Kidney glomerular epithelial cell (primary cell): ENCODE measurements at regions not wholly inside any gene's neighbourhood (a gene's known extent, or its start where the extent isn't known, plus 50 kb on each side); places are given as distances from the start of the nearest gene placed in this dataset.
"Not testable (repeated sequence)": the region's sequence is repeated elsewhere in the genome, so short reads cannot be mapped to it uniquely, and the experiment has no call there.

Source experiments
- DNase-seq: peaks from one replicate; lab custom pipeline; 2025; lab: John Stamatoyannopoulos, UW

DNA sequence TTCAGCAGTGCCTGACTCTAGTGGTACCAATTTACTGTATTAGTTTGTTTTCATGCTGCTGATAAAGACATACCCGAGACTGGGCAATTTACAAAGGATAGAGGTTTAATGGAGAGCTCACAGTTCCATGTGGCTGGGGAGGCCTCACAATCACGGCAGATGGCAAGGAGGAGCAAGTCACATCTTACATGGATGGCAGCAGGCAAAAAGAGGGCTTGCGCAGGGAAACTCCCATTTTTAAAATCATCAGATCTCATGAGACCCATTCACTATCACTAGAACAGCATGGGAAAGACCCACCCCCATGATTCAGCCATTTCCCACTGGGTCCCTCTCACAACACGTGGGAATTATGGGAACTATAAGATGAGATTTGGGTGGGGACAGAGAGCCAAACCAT is 243.7 kb upstream of the KLF3 start:
- DNase-seq, result not testable (repeated sequence)

DNA sequence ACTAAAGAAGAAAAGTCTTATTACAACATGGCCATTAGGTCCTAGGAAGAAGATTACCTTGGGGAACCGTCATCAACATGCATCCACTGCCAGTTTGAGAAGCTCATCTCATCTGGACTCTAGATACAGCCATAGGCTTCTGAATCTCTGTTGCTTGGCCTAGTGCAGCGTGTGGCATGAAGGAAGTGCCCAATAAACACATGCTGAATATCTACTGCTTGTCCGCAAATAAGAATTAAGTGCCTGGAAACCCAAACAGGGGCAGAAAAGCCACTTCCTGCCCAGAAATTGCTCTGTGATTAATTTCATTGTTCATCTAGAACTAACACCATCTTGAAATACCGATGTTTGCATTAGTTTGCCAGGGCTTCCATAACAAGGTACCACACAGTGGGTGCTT is 241.1 kb upstream of the KLF3 start:
- DNase-seq, result no peak

DNA sequence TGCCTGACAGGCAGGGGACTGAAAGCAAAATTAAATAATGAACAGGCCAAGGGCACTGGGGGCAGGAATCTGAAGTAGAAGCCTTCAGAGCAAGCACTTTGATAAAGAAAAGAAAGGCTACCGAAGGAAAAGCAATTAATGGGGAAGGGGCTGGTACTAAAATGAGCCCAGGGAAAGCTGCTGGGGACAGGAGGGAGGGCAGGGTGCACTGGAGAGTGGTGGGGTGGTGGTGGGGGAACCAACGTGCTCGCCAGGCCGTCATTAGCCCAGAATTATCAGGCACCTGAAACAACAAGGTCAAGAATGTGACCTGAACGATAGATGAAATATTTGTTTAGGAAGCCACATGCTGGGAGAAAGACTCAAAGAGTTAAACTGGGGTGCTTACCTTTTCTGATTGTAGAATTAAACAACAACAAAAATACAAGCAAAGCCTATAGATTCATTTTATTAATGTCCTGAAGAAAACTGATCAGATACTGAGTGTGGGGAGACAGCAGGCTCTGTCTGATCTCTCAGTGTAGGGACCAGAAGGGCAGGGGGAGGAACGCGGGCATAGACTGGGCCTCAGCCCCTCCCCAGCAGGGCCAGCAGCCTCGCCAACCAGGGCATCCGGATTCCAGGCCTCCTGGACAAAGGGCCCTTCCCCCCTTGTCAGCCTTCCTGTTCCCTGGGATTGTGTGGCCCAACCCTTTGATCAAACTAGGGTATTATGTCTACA is 239.7 kb upstream of the KLF3 start:
- no peak for DNase-seq

DNA sequence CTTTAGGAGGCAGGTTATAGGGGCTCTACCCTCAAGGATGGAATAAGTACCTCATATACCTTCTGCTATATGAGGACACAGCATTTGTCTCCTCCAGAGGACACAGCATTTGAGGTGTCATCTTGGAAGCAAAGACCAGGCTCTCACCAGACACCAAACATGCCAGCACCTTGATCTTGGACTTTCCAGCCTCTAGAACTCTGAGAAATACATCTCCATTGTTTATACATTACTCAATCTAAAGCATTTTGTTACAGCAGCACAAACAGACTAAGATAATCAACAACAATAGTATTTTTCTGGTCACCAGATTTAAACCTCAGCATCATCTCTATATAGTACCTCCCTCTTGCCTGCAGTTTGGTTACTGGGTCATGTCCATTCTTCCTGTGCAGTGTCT is 237.5 kb upstream of the KLF3 start:
- no peak for DNase-seq

DNA sequence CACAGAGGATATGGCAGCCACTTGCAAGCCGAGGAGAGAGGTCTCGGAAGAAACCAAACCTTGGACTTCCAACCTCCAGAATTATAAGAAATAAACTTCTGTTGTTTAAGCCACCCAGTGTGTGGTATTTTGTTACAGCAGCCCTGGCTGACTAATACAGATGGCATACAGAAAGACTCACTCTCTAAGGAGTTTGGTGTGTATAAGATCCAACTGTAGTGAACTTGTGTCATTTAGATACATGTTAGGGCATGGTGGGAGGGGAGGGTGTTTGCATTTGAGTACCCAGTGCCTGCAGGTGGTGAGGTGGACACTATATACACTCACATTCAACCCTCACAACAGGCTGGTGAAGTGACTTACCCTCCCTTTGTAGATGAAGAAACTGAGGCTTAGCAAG is 233.2 kb upstream of the KLF3 start:
- DNase-seq, result no peak

DNA sequence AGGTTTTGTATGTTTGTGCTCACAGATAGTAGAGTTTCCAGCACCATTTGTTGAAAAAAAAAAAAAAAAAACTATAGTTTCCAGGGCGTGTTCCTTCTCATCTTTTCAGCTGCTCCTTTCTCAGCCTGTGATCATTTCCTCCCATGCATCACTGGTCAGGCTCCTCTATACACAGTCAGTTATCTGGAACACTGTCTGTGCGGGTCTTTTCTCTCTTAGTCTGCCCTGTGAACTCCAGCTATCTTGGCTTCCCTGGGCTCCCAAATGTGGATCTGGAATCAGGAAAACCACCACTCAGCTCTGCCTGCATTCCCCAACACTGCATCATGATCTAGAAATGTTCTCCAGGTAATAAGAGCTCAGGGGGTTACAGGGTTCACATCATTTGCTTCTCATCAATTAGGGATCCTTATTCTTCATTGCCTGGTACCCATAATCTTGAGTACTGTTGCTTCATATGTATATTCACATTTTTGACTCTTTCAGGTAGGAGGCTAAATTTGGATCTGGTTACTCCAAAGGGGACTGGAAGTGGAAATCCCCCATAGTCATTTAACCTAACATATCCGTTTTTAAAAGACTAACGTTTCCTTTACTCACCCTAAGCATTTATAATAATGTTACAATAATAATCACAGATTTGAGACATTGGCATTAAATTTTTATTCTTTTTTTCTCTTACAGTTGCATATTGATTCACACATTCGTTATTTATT is 221.8 kb upstream of the KLF3 start:
- no peak for DNase-seq

DNA sequence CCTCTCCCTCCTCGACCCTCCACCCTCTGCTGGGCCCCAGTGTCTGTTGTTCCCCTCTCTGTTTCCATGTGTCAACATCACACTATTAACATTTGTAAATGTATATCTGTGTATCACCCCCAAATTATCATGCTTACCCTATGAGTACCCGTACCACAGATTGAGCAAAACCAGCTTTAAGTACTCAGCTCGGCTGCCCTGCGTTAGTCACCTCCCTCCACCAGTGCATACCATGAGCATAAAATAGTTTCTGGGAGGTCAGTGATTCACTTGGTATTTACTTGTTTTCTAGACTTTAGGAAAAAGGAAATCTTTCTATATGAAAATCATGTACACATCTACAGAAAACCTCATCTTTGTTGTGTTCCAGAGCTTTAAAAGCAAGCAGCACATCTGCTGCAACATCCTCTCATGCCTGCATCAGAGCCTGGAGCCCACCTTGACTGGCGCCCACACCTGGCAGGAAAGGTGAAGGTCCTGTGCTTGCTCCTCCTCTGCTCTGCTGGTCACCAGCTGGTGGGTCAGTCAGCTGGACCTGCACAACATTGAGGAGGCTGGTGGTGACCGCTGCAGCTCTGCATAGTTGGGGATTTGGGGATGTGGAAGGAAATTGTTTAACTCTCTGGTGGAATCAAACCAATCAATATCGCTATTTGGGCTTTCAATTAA is 214.4 kb upstream of the KLF3 start:
- DNase-seq, result no peak

DNA sequence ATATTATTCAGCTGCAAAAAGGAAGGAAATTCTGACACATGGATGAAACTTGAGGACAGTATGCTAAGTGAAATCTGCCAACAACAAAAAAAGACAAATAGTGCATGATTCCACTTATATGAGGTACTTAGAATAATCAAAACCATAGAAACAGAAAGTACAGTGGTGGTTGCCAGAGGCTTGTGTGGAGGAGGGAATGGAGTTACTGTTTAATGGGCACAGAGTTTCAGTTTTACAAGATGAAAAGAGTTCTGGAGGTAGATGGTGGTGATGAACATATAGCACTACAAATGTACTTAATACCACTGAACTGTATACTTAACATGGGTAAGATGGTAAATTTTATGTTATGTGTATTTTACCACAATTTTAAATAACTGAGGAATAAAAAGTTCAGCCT is 212.0 kb upstream of the KLF3 start:
- DNase-seq, result no peak

DNA sequence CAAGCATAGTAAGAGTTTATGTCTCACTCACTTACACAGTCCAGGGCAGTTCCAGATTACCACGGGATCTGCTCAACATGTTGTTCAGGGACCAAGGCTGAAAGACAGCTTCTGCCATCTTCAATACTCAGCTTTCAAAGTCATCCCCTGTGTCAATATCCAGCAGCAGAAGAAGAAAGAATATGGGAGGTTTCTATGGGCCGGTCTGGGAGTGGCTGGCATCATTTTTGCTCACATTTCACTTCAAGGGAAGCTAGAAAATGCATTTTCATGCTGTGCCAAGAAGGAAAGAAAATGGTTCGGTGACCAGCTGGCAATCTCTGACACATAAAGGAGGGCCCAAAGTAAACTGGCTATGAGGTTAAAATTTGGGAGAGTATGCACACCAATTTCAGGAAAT is 211.5 kb upstream of the KLF3 start:
- no peak for DNase-seq

DNA sequence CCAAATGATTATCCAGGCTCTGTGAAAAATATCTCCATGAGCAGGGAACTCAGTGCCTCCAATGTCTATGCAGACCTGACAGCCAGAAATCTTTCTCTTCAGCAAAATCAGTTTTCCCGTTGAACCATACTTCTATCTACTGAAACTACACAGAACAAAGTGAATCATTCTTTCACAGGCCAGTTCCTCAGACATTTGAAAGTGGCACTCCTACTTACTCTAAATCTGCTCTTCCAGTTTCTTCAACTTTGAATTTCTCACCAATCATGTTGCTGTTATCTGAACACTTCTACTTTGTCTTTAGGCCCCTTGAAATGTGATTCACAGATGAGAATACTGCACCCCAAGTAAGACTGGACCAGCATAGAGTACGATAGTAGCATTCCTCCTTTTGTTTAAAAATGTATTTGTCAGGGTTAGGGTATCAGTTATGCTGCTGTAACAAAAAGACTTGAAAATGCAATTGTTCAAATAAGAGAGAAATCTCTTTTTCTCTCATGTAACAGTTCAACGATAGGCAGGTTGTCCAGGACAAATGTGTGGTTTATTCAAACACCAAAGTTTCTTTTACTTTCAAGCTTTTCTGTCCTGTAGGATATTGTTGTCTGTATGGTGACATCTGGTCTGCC is 210.6 kb upstream of the KLF3 start:
- no peak for DNase-seq

DNA sequence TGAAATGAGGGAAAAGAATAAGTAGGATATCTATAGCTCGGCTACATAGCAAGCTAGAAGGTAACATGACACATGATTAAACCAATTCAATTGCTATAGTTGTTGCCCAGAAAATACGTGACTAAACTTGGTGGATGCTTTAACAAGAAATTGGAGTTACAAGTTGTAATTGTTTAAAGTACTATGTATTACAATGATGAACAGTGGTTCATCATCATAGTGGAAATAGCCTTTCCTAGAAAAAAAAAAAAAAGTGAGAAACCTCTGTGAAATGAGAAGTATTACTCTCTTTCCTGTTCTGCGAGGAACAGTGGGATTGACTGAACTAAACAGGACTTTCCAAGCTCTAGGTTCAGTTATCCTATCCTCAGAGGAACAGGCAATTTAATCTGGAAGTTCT is 209.7 kb upstream of the KLF3 start:
- DNase-seq, result no peak

DNA sequence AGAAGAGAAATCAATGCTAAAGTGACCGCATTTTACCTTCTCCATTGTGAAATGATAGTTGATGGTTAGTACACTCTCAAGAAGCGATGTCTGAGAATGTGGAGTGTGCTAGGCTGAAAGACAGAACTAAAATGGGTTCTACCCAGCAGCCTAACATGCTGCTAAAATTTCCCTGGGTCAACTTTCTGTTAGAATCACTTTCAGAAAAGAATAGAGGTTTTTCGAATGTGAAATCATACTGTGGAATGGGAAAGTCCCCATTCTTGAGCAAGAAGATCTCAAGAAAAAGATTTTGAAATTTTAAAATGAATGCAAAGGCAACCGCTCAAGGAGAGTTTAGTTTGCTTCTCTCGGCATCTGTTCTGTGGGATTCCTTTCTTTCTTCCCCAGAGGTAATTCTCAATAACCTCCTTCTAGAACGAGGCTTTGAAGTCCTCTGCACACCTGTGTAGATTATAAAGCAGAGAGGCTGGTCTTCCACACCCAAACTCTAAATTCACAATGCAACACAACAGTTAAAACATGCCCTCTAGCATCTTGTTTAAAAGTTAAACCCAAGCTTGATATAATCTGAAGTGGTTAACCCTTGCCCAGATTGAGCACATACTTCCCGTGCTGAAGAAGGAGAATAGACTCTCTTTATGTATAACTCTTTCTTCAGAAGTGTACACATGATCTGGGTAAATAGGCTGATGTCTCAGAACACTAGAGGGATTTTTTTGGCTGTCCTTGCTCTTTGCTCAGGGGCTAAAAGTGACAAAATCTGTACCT is 208.7 kb upstream of the KLF3 start:
- DNase-seq, result no peak

DNA sequence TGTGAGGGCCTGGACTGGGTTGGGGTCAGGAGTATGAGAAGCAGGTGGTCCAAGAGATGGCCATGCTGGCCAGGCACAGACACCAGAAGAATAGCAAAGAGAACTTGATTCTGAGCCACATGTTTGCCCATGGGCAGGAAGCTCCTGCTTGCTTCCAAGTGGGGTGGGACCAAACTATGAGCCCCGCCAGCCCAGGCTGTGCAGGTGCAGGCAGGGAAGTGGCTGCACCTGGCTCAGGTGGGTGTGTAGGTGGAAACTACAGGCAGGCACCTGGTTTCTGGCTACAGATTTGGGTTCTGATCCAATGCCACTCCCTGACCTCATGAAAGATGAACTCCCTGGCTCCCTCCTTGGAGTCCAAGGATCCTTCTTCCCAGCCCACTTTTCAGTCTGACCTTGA is 207.9 kb upstream of the KLF3 start:
- no peak for DNase-seq

DNA sequence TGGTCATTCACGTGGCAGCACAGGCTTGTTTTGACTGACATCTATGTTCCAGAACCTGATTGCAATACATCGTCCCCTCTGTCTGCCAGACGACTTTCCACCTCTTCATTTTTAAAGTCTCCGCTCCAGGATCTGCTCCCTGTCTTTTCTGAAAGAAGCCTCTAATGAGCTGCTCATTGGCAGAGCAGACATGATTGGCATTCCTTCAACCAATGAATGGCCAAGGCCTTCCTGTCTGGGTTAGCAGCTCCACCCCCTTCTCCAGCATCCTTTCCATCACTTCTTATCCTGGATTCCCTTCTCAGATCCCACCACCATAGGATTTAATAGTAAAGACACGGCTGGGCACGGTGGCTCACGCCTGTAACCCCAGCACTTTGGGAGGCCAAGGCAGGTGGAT is 202.7 kb upstream of the KLF3 start:
- no peak for DNase-seq

DNA sequence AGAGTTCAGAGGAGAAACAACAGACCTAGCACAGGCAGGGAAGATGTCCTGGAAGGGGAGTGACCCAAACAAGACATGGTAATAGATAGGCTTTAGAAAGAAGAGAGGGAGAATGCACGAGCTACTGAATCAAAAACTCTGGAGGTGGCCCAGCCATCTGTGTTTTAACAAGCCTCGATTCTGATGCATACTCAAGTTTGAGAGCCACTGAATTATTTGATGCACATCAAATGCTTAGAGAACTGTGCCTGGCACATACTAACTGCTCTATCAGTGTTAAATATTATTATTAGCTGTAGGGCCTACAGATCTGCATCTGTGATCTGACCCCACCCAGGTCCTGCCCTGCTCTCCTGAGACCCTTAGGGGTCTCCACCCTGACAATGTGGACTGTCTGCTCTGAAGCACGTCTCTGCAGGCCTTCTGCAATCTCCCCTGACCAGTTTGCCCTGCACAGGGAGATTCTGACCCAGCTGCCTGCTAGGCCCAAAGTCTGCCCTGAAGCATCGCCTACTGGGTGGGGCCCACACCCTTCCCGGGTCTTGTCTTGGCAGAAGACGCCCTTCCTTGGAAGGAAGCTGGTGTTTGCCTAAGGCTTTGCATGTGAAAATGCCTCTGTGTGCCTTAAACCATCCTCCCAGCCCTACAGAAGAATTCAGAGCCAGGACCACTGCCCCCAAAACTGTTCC is 201.5 kb upstream of the KLF3 start:
- no peak for DNase-seq

DNA sequence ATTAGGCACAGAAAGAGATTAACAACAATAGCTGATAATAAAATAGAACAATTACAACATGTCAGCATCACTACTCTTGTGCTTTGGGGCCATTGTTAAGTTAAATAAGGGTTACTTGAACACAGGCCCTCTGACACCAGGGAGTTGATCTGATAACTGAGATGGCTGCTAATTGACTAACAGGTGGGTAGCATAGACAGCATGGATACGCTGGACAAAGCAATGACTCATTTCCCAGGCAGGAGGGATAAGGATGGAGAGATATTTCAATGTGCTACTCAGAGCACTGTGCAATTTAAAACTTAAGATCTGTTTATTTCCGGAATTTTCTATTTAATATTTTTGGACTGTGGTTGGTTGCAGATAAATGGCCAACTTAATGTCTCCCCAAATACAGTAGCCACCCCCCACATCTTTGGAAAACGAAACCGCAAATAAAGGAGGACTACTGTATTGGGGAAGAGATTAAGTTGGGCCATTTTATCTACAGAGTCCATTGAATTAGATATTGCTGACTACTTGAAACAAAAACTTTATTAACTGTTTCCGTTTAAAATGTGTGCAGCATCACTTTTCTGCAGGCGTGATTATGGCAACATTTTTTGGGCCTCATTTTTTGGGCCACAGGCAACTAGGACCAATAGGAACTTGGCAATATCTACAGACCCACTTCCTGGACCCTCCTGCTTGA is 200.6 kb upstream of the KLF3 start:
- no peak for DNase-seq

DNA sequence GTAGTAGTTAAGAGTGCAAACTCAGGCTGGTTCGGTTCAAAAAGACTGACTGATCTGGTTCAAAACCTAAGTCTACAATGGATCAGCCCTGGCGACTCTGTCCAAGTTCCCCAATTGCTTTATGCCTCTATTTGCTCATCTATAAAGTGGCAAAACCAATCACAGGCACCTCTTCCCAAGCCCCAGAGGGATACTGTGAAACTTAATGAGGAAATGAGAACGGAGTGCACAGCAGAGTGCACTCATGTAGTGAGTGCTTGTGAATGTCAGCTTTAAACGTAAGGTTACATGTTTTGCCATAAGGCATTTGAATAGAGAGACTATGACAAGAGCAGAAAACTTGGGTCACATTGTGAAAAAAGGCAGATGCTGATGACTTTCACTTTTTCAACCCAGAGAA is 199.7 kb upstream of the KLF3 start:
- no peak for DNase-seq

DNA sequence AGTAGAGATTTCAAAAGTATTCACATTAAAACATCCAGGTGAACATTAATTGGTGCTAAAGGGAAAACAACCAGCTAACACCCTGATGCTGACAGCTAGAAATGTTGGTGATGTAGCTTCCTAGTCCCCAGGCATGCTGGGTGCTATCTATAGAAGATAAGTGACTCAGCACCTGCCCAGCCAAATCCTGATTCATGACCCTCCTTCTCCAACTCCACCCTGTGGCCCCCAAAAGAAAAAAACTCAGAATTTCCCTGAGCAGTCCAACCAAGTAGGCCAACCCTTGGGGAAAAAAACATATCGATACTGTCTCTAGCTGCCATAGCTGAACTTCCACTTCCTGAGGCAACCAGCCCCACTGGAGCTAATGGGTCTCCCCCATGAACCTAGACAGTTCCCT is 197.6 kb upstream of the KLF3 start:
- no peak for DNase-seq

DNA sequence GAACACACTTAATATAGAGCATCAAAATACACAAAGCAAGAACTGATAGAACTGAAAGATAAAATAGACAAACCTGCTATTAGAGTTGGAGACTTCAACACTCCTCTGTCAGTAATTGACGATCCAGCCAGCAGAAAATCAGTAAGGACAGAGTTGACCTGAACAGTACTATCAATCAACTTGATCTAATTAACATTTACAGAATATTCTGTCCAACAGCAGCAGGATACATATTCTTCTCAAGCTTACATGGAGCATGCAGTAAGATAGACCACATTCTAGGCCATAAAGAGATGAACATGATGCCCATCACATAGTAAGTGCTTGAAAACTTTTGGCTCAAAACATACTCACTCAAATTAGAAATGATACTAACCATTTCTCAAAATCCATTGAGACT is 196.7 kb upstream of the KLF3 start:
- no peak for DNase-seq

DNA sequence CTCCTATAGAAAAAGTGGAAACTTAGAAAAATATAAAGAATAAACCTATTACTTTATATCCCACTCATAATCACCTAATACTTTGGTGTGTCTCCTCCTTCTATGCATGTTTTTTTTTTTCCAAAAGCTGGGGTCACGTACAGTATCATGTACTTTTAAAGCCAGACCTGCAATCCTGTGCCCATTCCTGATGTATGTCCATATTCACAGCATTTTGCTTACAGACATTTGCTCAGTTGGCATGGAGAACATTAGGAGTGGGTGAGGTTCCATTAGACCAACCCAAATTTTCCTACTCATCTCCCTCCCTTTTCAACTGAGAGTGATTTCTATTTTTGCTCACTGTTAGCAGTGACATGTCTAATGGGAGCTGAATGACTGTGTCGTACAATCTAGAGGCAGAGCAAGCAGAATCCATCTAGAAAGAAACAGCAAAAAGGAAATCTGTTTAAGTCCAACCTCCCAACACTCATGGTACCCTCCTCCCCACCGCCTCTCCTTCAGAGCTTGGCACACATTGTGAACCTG is 195.6 kb upstream of the KLF3 start:
- DNase-seq, result no peak

DNA sequence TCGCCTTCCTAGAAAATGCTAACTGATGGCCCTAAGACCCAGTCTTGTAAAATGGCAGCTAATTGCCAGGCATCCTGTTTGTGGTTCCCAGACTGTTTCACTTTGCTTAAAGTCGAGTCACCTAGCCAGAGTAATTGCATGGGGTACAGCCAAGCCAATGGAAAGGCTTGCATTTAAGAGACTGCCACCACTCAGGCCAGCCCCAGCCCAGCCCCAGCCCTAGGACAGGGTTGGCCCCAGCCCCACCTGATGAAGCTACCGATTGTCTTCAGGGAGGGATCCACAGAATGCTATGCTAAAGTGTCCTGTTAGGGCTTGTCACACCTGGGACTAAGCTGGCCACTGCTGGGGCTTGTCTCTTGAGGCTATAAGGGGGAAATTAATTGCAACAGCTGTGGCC is 194.6 kb upstream of the KLF3 start:
- DNase-seq, result no peak
